HCT116 (cell line): ENCODE measurements at regions not wholly inside any gene's neighbourhood (a gene's known extent, or its start where the extent isn't known, plus 50 kb on each side); places are given as distances from the start of the nearest gene placed in this dataset.

ENCODE experiments used
- ATAC-seq: fragments of 200-7000 bp; cut with Tn5 transposase; 2 replicates; pipeline ENCODE4 v1.9.1; 2020; ENCODE audit warnings: mild to moderate bottlenecking, moderate library complexity
- BruUV-seq: library from RNA; stranded (reverse); fragments of 400-500 nt; replicated peaks from 2 replicates; lab custom pipeline; 2021; lab: Mats Ljungman, UMichigan
- CTCF ChIA-PET: fragments of 300-600 bp; sonication (Branson Sonifier 250); formaldehyde crosslinking; loops from one replicate; lab custom pipeline; 2021; ENCODE audit warnings: antibody characterized with exemption; lab: Charles Lee
- POLR2A ChIA-PET: fragments of 300-600, 350-600 bp; sonication (Branson Sonifier 250); formaldehyde crosslinking; loops from one replicate; lab custom pipeline; 2021; ENCODE audit warnings: antibody characterized with exemption; lab: Charles Lee
- RAD21 ChIA-PET, 2 experiments: fragments of 300-600 bp; sonication (Branson Sonifier 250); formaldehyde crosslinking; loops; one replicate each; lab custom pipeline; 2023; ENCODE audit warnings: low total read pairs in 2 of 2; ENCODE audit not compliant: uncharacterized antibody in 2 of 2, unreplicated experiment in 2 of 2, low non-redundant PET in 1 of 2; lab: Charles Lee
- DNase-seq: peaks from one replicate; pipeline ENCODE4 v3.0.0-alpha.2; 2010; ENCODE audit warnings: low read depth, low spot score
- H2AFZ ChIP-seq: fragments of 200-600 bp; shearing (Covaris generic), sonication (generic); 2 replicates; pipeline ENCODE4 v1.6.1; 2017; ENCODE audit warnings: low read depth, mixed run types, mixed read lengths, antibody characterized with exemption, low read length; ENCODE audit not compliant: poor library complexity, severe bottlenecking
- H3K27ac ChIP-seq: 2 replicates; pipeline ENCODE4 v1.5.1; 2012; ENCODE audit warnings: low read depth, low read length
- H3K27me3 ChIP-seq: fragments of 200-600 bp; sonication (generic); 2 replicates; pipeline ENCODE4 v1.6.1; 2016; ENCODE audit warnings: mixed run types, low read length, mixed read lengths; ENCODE audit not compliant: insufficient read depth
- H3K36me3 ChIP-seq, 2 experiments: fragments of 200-500 bp in 1 of 2; fragments of 200-600 bp in 1 of 2; sonication (Bioruptor generic) in 1 of 2; sonication (generic) in 1 of 2; 2 replicates each; pipeline versions ENCODE4 v1.5.1 to v1.6.1; 2014 to 2016; ENCODE audit warnings: low read length in 2 of 2, inconsistent platforms in 1 of 2, mixed read lengths in 1 of 2, mixed run types in 1 of 2; ENCODE audit not compliant: insufficient read depth in 2 of 2, control insufficient read depth in 1 of 2
- H3K4me1 ChIP-seq, 2 experiments: fragments of 200-600 bp in 1 of 2; sonication (generic) in 1 of 2; 2 replicates each; pipeline versions ENCODE4 v1.5.1 to v1.6.1; 2012 to 2017; ENCODE audit warnings: low read length in 2 of 2, inconsistent platforms in 1 of 2, mild to moderate bottlenecking in 1 of 2, mixed read lengths in 1 of 2, mixed run types in 1 of 2, moderate library complexity in 1 of 2; ENCODE audit not compliant: insufficient read depth in 2 of 2, control insufficient read depth in 1 of 2
- H3K4me2 ChIP-seq: fragments of 200-600 bp; sonication (generic); 2 replicates; pipeline ENCODE4 v1.6.1; 2017; ENCODE audit warnings: mixed run types, low read length, mixed read lengths
- H3K4me3 ChIP-seq, 2 experiments: fragments of 200-600 bp in 1 of 2; sonication (generic) in 1 of 2; replicated peaks in 1 of 2; 2 replicates each; pipeline ENCODE4 v1.5.1; 2011 to 2016; ENCODE audit warnings: low read length in 2 of 2, control low read depth in 1 of 2, low read depth in 1 of 2, mild to moderate bottlenecking in 1 of 2, mixed read lengths in 1 of 2, mixed run types in 1 of 2
- H3K79me2 ChIP-seq: fragments of 200-600 bp; sonication (generic); 2 replicates; pipeline ENCODE4 v1.6.1; 2017; ENCODE audit warnings: mild to moderate bottlenecking, mixed run types, low read length, moderate library complexity, mixed read lengths; ENCODE audit not compliant: insufficient read depth
- H3K9ac ChIP-seq: fragments of 200-600 bp; sonication (generic); 2 replicates; pipeline ENCODE4 v1.6.1; 2016; ENCODE audit warnings: low read length, mixed read lengths
- H3K9me2 ChIP-seq: fragments of 200-600 bp; sonication (generic), shearing (Covaris generic); 2 replicates; pipeline ENCODE4 v1.6.1; 2017; ENCODE audit warnings: mixed run types, mild to moderate bottlenecking, moderate library complexity; ENCODE audit not compliant: insufficient read depth
- H3K9me3 ChIP-seq, 2 experiments: fragments of 200-500 bp in 1 of 2; fragments of 200-600 bp in 1 of 2; sonication (Bioruptor generic) in 1 of 2; sonication (generic) in 1 of 2; 2 replicates each; pipeline ENCODE4 v1.6.1; 2014 to 2017; ENCODE audit warnings: low read length in 2 of 2, mixed read lengths in 2 of 2, inconsistent platforms in 1 of 2, low read depth in 1 of 2, mild to moderate bottlenecking in 1 of 2, mixed run types in 1 of 2, moderate library complexity in 1 of 2; ENCODE audit not compliant: control insufficient read depth in 1 of 2, insufficient read depth in 1 of 2
- H4K20me1 ChIP-seq: fragments of 200-600 bp; sonication (generic), shearing (Covaris generic); 2 replicates; pipeline ENCODE4 v1.6.1; 2017; ENCODE audit warnings: mixed run types, mild to moderate bottlenecking, moderate library complexity; ENCODE audit not compliant: insufficient read depth
- CEBPB ChIP-seq: IDR thresholded peaks from 2 replicates; pipeline ENCODE4 v1.6.1; 2012; ENCODE audit warnings: low read depth
- EZH2phosphoT487 ChIP-seq: fragments of 200-600 bp; IDR thresholded peaks from 2 replicates; pipeline ENCODE4 v1.6.1; 2018; ENCODE audit warnings: antibody characterized with exemption, borderline replicate concordance
- JUND ChIP-seq: IDR thresholded peaks from 2 replicates; pipeline ENCODE4 v1.6.1; 2012
- POLR2A ChIP-seq: IDR thresholded peaks from 2 replicates; pipeline ENCODE4 v1.7.0; 2011; ENCODE audit warnings: borderline replicate concordance; ENCODE audit not compliant: insufficient read depth, insufficient read length; ENCODE audit errors: extremely low read depth
- POLR2AphosphoS5 ChIP-seq: IDR thresholded peaks from 2 replicates; pipeline ENCODE4 v1.6.1; 2011; ENCODE audit warnings: mild to moderate bottlenecking, low read depth, low read length, moderate library complexity
- SRF ChIP-seq: IDR thresholded peaks from 2 replicates; pipeline ENCODE4 v1.6.1; 2012; ENCODE audit warnings: low read depth
- TCF7L2 ChIP-seq: IDR thresholded peaks from 2 replicates; pipeline ENCODE4 v1.7.0; 2011; ENCODE audit warnings: borderline replicate concordance, inconsistent platforms; ENCODE audit not compliant: insufficient read depth, insufficient read length; ENCODE audit errors: extremely low read depth
- ZNF274 ChIP-seq: fragments of 200-500 bp; sonication (Bioruptor generic); IDR thresholded peaks from 2 replicates; pipeline ENCODE4 v1.6.1; 2014; ENCODE audit warnings: mild to moderate bottlenecking, low read depth, low read length, inconsistent platforms
- intact Hi-C: fragments of 100-400 bp; cut with micrococcal nuclease; formaldehyde crosslinking; loops from 2 replicates; pipeline ENCODE4 v1.10.0; 2022
- TF ChIP-seq, protein P1 (sequence below): IDR thresholded peaks from 2 replicates; pipeline ENCODE4 v1.6.1; 2011; ENCODE audit warnings: mild to moderate bottlenecking, low read length, moderate library complexity; ENCODE audit not compliant: insufficient replicate concordance; ENCODE audit errors: extremely low read depth
- TF ChIP-seq, protein P2 (sequence below): IDR thresholded peaks from 2 replicates; pipeline ENCODE4 v1.6.1; 2012

DNA sequence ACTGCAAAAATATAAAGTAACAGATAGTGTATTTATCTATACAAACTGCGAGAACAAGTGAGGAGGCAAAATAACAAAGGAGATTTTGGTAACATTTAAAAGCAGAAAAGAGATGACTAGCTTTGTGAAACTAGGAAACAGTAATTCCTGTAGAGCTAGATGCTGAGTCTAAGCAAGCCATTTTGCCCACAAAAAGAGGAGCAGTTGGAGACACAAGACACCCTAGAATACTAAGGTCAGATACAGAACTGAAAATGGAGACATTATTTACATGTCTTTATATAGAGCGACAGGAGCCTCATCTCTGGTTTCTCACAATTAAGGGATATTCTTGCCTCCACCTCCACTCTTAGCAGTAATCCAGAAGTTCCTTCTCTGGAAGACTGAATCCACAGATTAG is 732.4 kb upstream of the GBE1 start:
- no peaks in the 10 kb centered on the region for H3K9me2 ChIP-seq
- ChIA-PET CTCF (no interaction called here), POLR2A (no interaction called here), RAD21 (no interaction called here)
- H3K9ac ChIP-seq: no peak overlapping the region
- DNase-seq: no peak
- intact Hi-C loops: no loop called here
- no peak overlapping the region for H3K4me3 ChIP-seq
- H3K27ac ChIP-seq: no peak overlapping the region
- H4K20me1 ChIP-seq: no peaks in the 10 kb centered on the region
- BruUV-seq: no TSS peak
- H3K4me2 ChIP-seq: no peak overlapping the region
- no peak overlapping the region for H2AFZ ChIP-seq
- no peaks in the 10 kb centered on the region for H3K27me3 ChIP-seq
- no peaks in the 10 kb centered on the region for H3K9me3 ChIP-seq
- ATAC-seq: no peak
- H3K79me2 ChIP-seq: no peaks in the 10 kb centered on the region
- no peaks in the 10 kb centered on the region for H3K36me3 ChIP-seq
- H3K4me1 ChIP-seq: no peaks in the 10 kb centered on the region
- no peak for TF ChIP-seq CEBPB
- no peak for TF ChIP-seq POLR2A
- no peak for TF ChIP-seq JUND
- TF ChIP-seq TCF7L2: no peak
- no peak for TF ChIP-seq EZH2phosphoT487
- TF ChIP-seq, protein P1, sequence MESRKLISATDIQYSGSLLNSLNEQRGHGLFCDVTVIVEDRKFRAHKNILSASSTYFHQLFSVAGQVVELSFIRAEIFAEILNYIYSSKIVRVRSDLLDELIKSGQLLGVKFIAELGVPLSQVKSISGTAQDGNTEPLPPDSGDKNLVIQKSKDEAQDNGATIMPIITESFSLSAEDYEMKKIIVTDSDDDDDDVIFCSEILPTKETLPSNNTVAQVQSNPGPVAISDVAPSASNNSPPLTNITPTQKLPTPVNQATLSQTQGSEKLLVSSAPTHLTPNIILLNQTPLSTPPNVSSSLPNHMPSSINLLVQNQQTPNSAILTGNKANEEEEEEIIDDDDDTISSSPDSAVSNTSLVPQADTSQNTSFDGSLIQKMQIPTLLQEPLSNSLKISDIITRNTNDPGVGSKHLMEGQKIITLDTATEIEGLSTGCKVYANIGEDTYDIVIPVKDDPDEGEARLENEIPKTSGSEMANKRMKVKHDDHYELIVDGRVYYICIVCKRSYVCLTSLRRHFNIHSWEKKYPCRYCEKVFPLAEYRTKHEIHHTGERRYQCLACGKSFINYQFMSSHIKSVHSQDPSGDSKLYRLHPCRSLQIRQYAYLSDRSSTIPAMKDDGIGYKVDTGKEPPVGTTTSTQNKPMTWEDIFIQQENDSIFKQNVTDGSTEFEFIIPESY: no peak
- no peak for TF ChIP-seq SRF
- no peak for TF ChIP-seq POLR2AphosphoS5

DNA sequence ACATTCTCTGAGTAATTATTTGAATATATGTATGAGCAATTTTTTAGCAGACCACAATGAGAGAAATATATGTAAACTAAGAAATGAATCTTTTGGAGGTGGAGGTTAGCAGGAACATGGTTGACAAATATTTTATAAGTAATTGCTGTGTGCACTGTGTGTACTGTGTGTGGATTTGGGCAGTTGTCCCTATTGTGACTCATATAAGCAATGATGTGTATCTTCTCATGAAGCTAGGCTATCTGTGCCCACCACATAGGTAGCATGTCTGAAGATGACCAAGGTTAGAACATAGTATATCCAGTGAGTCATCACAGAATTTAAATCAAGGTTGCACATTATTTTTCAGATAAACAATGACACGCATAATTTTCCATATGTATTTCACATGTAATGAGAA is 713.9 kb upstream of the GBE1 start:
- Histone ChIP-seq H2AFZ (no peak overlapping the region), H3K9me3 (0 out of 4 replicates have a peak, but pooled peaks cover 0 to 7% of the 10 kb centered on the region in 2 experiments), H3K9me2 (no peaks in the 10 kb centered on the region), H3K27ac (no peak overlapping the region), H3K4me1 (no peaks in the 10 kb centered on the region), H3K79me2 (no peaks in the 10 kb centered on the region), H3K27me3 (no peaks in the 10 kb centered on the region), H3K36me3 (no peaks in the 10 kb centered on the region), H3K4me2 (no peak overlapping the region), H3K9ac (no peak overlapping the region), H4K20me1 (no peaks in the 10 kb centered on the region), H3K4me3 (no peak overlapping the region)
- intact Hi-C loops: no loop called here
- CTCF ChIA-PET: no interaction called here
- no peak for DNase-seq
- ATAC-seq: no peak
- BruUV-seq: no TSS peak
- RAD21 ChIA-PET: no interaction called here
- TF ChIP-seq, protein P1: no peak
- TF ChIP-seq ZNF274: no peak
- TF ChIP-seq, protein P2, sequence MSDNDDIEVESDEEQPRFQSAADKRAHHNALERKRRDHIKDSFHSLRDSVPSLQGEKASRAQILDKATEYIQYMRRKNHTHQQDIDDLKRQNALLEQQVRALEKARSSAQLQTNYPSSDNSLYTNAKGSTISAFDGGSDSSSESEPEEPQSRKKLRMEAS: no peak
- POLR2A ChIA-PET: no interaction called here
